ENCODE measurements at regions not wholly inside any gene's neighbourhood (a gene's known extent, or its start where the extent isn't known, plus 50 kb on each side); places are given as distances from the start of the nearest gene placed in this dataset.

- TF ChIP-seq NRF1 (IDR thresholded peaks at IDR 0.05; ENCODE audit: low read depth, low read length) (no peak), GABPA (IDR thresholded peaks at IDR 0.05; ENCODE audit: low read depth) (no peak), RXRA (IDR thresholded peaks at IDR 0.05; ENCODE audit: borderline replicate concordance, low read depth) (no peak), POLR2AphosphoS5 (IDR thresholded peaks at IDR 0.05; ENCODE audit: low read depth, low read length) (no peak), TCF12 (IDR thresholded peaks at IDR 0.05) (no peak), ZBTB33 (IDR thresholded peaks at IDR 0.05; ENCODE audit: borderline replicate concordance, low read depth) (no peak), USF1 (IDR thresholded peaks at IDR 0.05; ENCODE audit: borderline replicate concordance, low read depth) (no peak), FOXJ3 (CRISPR knock-in tag; IDR thresholded peaks at IDR 0.05) (no peak), YY1 (IDR thresholded peaks at IDR 0.05; ENCODE audit: low read depth) (no peak), RFX5 (IDR thresholded peaks at IDR 0.05; ENCODE audit: low read length) (no peak), SIN3A (IDR thresholded peaks at IDR 0.05; ENCODE audit: borderline replicate concordance, low read depth, low read length) (no peak), NFIC (IDR thresholded peaks at IDR 0.05; ENCODE audit: borderline replicate concordance) (no peak), REST (IDR thresholded peaks at IDR 0.05; ENCODE audit: low read depth, low read length) (no peak), MEF2A (IDR thresholded peaks at IDR 0.05; ENCODE audit: borderline replicate concordance, low read depth) (no peak), MXI1 (IDR thresholded peaks at IDR 0.05; ENCODE audit: low read depth, low read length) (no peak), IRF3 (IDR thresholded peaks at IDR 0.05; ENCODE audit: low read depth, low read length) (no peak), SMC3 (IDR thresholded peaks at IDR 0.05; ENCODE audit: low read depth, low read length) (no peak), GATA2 (CRISPR knock-in tag; IDR thresholded peaks at IDR 0.05) (no peak), EP300 (IDR thresholded peaks at IDR 0.05; ENCODE audit: borderline replicate concordance in 1 of 2, low read depth in 1 of 2, low read length in 1 of 2) (no peak)
- CTCF ChIA-PET: no interaction called here
- Histone ChIP-seq H3K4me3 (ENCODE audit: low read depth in 2 of 2, low read length in 1 of 2) (no peak overlapping the region), H3K9ac (no peak overlapping the region), H4K20me1 (ENCODE audit: insufficient read depth) (no peaks in the 10 kb centered on the region), H3K27ac (ENCODE audit: low read depth in 2 of 2, low read length in 1 of 2) (no peak overlapping the region), H3F3A (replicated peaks; ENCODE audit: insufficient read depth) (no peaks in the 10 kb centered on the region), H3K4me1 (ENCODE audit: control insufficient read depth in 1 of 2, insufficient read depth in 2 of 2, low read depth in 1 of 2, low read length in 1 of 2) (peaks cover 0 to 5% of the 10 kb centered on the region in 2 experiments; a peak in 1 of 4 replicates), H2AFZ (ENCODE audit: low read depth) (no peak overlapping the region), H3K27me3 (ENCODE audit: insufficient read depth) (peaks cover 7% of the 10 kb centered on the region; the same call in 1 of the 2 replicates), H3K9me3 (no peaks in the 10 kb centered on the region; the same call in 1 of the 2 replicates), H3K4me2 (no peak overlapping the region), H3K79me2 (ENCODE audit: insufficient read depth) (no peaks in the 10 kb centered on the region), H3K36me3 (replicated peaks in 1 of 2; ENCODE audit: control insufficient read depth in 1 of 2, insufficient read depth in 2 of 2, low read length in 1 of 2) (no peaks in the 10 kb centered on the region), H3K9me2 (no peaks in the 10 kb centered on the region)
- no peak for DNase-seq
- POLR2A ChIA-PET: no interaction called here
- 33% methylated on average over 4 of the region's 9 CpGs for WGBS (ENCODE audit: low lambda C conversion rate)
Measured at GRCh38 chr11:45423475-45424120, 137.5 kb upstream of the SYT13 start.
